ENCODE measurements at regions not wholly inside any gene's neighbourhood (a gene's known extent, or its start where the extent isn't known, plus 50 kb on each side); places are given as distances from the start of the nearest gene placed in this dataset.

DNA sequence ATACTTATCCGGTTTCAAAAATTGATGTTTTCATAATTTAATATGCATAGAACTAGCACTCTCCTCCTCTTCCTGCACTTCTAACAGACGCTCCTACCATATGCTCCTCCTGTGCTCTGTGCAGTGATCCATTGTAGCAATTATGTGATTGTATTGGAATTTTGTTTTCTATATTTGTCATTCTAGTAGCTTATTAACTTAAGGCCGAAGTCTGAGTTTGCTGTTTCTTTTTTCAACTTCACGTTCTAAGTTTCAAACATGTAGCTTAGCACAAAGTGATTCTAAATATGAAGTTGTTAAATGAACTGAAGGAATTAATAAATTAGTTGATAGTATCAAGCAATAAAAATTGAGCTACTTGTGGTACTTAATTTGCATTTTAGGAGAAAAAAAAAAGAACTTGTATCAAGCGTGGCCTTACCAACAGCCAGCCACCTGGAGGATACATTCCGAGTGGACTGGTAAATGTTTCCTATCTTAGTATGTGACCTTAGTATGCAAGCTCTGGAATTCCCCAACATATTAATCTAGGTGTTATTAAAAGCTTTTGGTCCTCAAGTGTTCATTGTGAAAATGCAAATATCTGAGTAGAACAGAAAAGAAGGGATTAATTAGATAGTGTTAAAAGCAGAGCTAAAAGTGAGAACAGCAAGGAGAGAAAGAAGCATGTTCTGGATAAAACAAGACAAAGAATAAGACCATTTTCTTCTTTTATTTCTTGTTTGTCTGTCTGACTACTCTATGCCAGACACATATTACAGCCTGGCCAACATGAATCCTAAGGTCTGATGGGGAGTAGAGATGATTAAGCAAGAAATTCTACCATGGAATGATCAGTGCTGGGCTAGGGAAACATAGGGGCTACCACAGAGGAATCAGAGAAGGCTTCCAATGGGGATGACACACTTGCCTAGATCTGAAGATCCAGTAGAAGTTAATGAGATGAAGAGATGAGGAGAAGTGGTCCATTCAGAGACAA is 290.4 kb upstream of the MON1B start:
- H3K9me3 Mint-ChIP-seq = no peaks in the 10 kb centered on the region

DNA sequence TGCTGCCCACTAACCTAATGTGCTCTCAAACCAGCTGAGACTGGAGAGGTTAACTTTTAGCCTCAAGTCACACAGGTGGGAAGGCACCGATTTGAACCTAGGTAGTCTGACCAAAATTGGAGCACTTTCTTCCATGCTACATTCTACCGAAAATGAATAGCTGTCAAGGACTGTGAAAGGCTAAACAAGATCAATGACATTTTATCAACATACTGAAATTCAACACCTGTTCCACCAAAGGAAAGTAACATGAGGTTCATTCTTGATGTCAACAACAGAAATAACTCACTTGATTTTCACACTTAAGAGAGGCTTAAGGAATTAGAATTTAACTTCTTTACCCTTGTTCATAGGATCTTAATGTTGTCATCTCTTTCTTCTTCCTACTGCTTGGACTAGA is 284.4 kb upstream of the MON1B start:
- TF ChIP-seq, protein P1, sequence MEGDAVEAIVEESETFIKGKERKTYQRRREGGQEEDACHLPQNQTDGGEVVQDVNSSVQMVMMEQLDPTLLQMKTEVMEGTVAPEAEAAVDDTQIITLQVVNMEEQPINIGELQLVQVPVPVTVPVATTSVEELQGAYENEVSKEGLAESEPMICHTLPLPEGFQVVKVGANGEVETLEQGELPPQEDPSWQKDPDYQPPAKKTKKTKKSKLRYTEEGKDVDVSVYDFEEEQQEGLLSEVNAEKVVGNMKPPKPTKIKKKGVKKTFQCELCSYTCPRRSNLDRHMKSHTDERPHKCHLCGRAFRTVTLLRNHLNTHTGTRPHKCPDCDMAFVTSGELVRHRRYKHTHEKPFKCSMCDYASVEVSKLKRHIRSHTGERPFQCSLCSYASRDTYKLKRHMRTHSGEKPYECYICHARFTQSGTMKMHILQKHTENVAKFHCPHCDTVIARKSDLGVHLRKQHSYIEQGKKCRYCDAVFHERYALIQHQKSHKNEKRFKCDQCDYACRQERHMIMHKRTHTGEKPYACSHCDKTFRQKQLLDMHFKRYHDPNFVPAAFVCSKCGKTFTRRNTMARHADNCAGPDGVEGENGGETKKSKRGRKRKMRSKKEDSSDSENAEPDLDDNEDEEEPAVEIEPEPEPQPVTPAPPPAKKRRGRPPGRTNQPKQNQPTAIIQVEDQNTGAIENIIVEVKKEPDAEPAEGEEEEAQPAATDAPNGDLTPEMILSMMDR (conservative IDR thresholded peaks at IDR 0.05) = no peak
- no peak for DNase-seq
- Mint-ChIP-seq H3K4me3 (no peak overlapping the region), H3K27me3 (ENCODE audit: insufficient read depth) (no peaks in the 10 kb centered on the region), H3K9me3 (no peaks in the 10 kb centered on the region), H3K36me3 (ENCODE audit: low read depth) (no peaks in the 10 kb centered on the region), H3K4me1 (no peaks in the 10 kb centered on the region), H3K27ac (no peak overlapping the region)
- Histone ChIP-seq H3K4me3 (ENCODE audit: low read length) (no peak overlapping the region), H3K27me3 (ENCODE audit: control insufficient read depth, insufficient read depth, low read length, poor library complexity, severe bottlenecking) (no peaks in the 10 kb centered on the region), H3K27ac (ENCODE audit: low read depth, low read length) (no peak overlapping the region), H3K4me1 (ENCODE audit: control insufficient read depth, insufficient read depth, low read length) (no peaks in the 10 kb centered on the region), H3K9ac (ENCODE audit: extremely low read depth, low read length, poor library complexity, severe bottlenecking) (no peak overlapping the region), H3K9me3 (ENCODE audit: control insufficient read depth, low read length) (no peaks in the 10 kb centered on the region), H3K36me3 (ENCODE audit: control insufficient read depth, insufficient read depth, low read length) (no peaks in the 10 kb centered on the region)
- WGBS, 2 experiments (ENCODE audit: insufficient coverage in 1 of 2, insufficient read length in 1 of 2) = 83 to 92% methylated on average over 1 to 2 of the region's 2 CpGs

More for the DNA sequence above, 290.4 kb upstream of the MON1B start:
- Histone ChIP-seq H3K4me3 (ENCODE audit: low read length) (no peak overlapping the region), H3K9ac (ENCODE audit: extremely low read depth, low read length, poor library complexity, severe bottlenecking) (no peak overlapping the region), H3K36me3 (ENCODE audit: control insufficient read depth, insufficient read depth, low read length) (no peaks in the 10 kb centered on the region), H3K4me1 (ENCODE audit: control insufficient read depth, insufficient read depth, low read length) (no peaks in the 10 kb centered on the region), H3K9me3 (ENCODE audit: control insufficient read depth, low read length) (no peaks in the 10 kb centered on the region), H3K27ac (ENCODE audit: low read depth, low read length) (no peak overlapping the region), H3K27me3 (ENCODE audit: control insufficient read depth, insufficient read depth, low read length, poor library complexity, severe bottlenecking) (no peaks in the 10 kb centered on the region)
- H3K4me1 Mint-ChIP-seq = no peaks in the 10 kb centered on the region
- DNase-seq = no peak
- H3K27me3 Mint-ChIP-seq (ENCODE audit: insufficient read depth) = no peaks in the 10 kb centered on the region
- H3K4me3 Mint-ChIP-seq = no peak overlapping the region
- no peak overlapping the region for H3K27ac Mint-ChIP-seq
- TF ChIP-seq, protein P1 (conservative IDR thresholded peaks at IDR 0.05) = no peak
- WGBS, 2 experiments (ENCODE audit: insufficient coverage in 1 of 2, insufficient read length in 1 of 2) = 78 to 94% methylated on average over 2 to 6 of the region's 6 CpGs
- no peaks in the 10 kb centered on the region for H3K36me3 Mint-ChIP-seq (ENCODE audit: low read depth)

DNA sequence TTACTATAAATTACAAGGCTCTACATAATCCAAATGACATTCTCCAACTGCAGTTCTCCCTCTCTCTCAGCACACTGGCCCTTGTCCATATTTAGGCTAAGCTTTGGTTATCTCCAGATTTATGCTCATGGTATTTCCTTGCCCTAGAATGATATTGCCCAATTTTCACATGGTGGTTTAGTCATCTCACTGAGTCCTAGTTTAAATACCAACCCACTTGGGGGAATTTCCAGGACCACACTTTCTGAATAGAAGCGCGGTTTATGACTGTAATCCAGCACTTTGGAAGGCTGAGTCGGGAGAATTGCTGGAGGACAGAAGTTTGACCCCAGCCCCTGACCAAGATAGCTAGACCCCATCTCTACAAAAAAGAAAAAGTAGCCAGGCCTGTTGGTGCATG is 280.1 kb upstream of the MON1B start:
- WGBS, 2 experiments (ENCODE audit: insufficient coverage in 1 of 2, insufficient read length in 1 of 2) = 91 to 96% methylated on average over 3 of the region's 3 CpGs

More for the DNA sequence above, 280.1 kb upstream of the MON1B start:
- H3K27ac ChIP-seq (ENCODE audit: low read depth, low read length) = no peak overlapping the region
- Mint-ChIP-seq H3K4me1 (no peaks in the 10 kb centered on the region), H3K36me3 (ENCODE audit: low read depth) (no peaks in the 10 kb centered on the region), H3K4me3 (no peak overlapping the region), H3K9me3 (no peaks in the 10 kb centered on the region), H3K27me3 (ENCODE audit: insufficient read depth) (no peaks in the 10 kb centered on the region), H3K27ac (no peak overlapping the region)
- H3K4me1 ChIP-seq (ENCODE audit: control insufficient read depth, insufficient read depth, low read length) = no peaks in the 10 kb centered on the region
- TF ChIP-seq, protein P1 (conservative IDR thresholded peaks at IDR 0.05) = no peak
- H3K9me3 ChIP-seq (ENCODE audit: control insufficient read depth, low read length) = no peaks in the 10 kb centered on the region
- H3K4me3 ChIP-seq (ENCODE audit: low read length) = no peak overlapping the region
- DNase-seq = no peak
- no peaks in the 10 kb centered on the region for H3K27me3 ChIP-seq (ENCODE audit: control insufficient read depth, insufficient read depth, low read length, poor library complexity, severe bottlenecking)
- no peak overlapping the region for H3K9ac ChIP-seq (ENCODE audit: extremely low read depth, low read length, poor library complexity, severe bottlenecking)
- H3K36me3 ChIP-seq (ENCODE audit: control insufficient read depth, insufficient read depth, low read length) = no peaks in the 10 kb centered on the region
